ENCODE measurements at regions not wholly inside any gene's neighbourhood (a gene's known extent, or its start where the extent isn't known, plus 50 kb on each side); places are given as distances from the start of the nearest gene placed in this dataset.
"Not testable (repeated sequence)": the region's sequence is repeated elsewhere in the genome, so short reads cannot be mapped to it uniquely, and the experiment has no call there.

- H3K9ac ChIP-seq, result no peak overlapping the region
- H4K20me1 ChIP-seq (ENCODE audit: insufficient read depth), result no peaks in the 10 kb centered on the region
- H3K36me3 ChIP-seq (ENCODE audit: insufficient read depth), result no peaks in the 10 kb centered on the region
- no peak overlapping the region for H3K27ac ChIP-seq
- no peaks in the 10 kb centered on the region for H3K79me2 ChIP-seq (ENCODE audit: insufficient read depth, low read depth)
- TF ChIP-seq, protein P1, sequence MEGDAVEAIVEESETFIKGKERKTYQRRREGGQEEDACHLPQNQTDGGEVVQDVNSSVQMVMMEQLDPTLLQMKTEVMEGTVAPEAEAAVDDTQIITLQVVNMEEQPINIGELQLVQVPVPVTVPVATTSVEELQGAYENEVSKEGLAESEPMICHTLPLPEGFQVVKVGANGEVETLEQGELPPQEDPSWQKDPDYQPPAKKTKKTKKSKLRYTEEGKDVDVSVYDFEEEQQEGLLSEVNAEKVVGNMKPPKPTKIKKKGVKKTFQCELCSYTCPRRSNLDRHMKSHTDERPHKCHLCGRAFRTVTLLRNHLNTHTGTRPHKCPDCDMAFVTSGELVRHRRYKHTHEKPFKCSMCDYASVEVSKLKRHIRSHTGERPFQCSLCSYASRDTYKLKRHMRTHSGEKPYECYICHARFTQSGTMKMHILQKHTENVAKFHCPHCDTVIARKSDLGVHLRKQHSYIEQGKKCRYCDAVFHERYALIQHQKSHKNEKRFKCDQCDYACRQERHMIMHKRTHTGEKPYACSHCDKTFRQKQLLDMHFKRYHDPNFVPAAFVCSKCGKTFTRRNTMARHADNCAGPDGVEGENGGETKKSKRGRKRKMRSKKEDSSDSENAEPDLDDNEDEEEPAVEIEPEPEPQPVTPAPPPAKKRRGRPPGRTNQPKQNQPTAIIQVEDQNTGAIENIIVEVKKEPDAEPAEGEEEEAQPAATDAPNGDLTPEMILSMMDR (conservative IDR thresholded peaks at IDR 0.05; ENCODE audit: low read depth, low read length), result no peak
- H3K4me2 ChIP-seq, result no peak overlapping the region
- H3K4me1 ChIP-seq (ENCODE audit: low read depth, poor library complexity, severe bottlenecking), result peaks cover 5% of the 10 kb centered on the region
- H2AFZ ChIP-seq (ENCODE audit: low read depth), result no peak overlapping the region
- no peaks in the 10 kb centered on the region for H3K27me3 ChIP-seq (ENCODE audit: insufficient read depth, low read depth)
- H3K4me3 ChIP-seq (IDR thresholded peaks at IDR 0.05; ENCODE audit: insufficient read depth, low read depth, low read length), result no peak overlapping the region
These were observed 487.5 kb downstream of the TMEM121 start for GRCh38 chr14:106013879-106014376.

- not testable (repeated sequence) for H3K4me1 ChIP-seq (ENCODE audit: low read depth, poor library complexity, severe bottlenecking); H3K27ac ChIP-seq; H3K4me2 ChIP-seq; H3K79me2 ChIP-seq (ENCODE audit: insufficient read depth, low read depth); H3K36me3 ChIP-seq (ENCODE audit: insufficient read depth); H3K27me3 ChIP-seq (ENCODE audit: insufficient read depth, low read depth); H3K4me3 ChIP-seq (IDR thresholded peaks at IDR 0.05; ENCODE audit: insufficient read depth, low read depth, low read length); H4K20me1 ChIP-seq (ENCODE audit: insufficient read depth); H2AFZ ChIP-seq (ENCODE audit: low read depth); H3K9ac ChIP-seq
These were observed 491.6 kb downstream of the TMEM121 start for GRCh38 chr14:106017952-106018351.

- TF ChIP-seq, protein P1 (conservative IDR thresholded peaks at IDR 0.05; ENCODE audit: low read depth, low read length), result no peak
- Histone ChIP-seq H3K27ac (no peak overlapping the region), H3K4me1 (ENCODE audit: low read depth, poor library complexity, severe bottlenecking) (peaks cover 5% of the 10 kb centered on the region), H4K20me1 (ENCODE audit: insufficient read depth) (no peaks in the 10 kb centered on the region), H3K79me2 (ENCODE audit: insufficient read depth, low read depth) (no peaks in the 10 kb centered on the region), H3K36me3 (ENCODE audit: insufficient read depth) (no peaks in the 10 kb centered on the region), H2AFZ (ENCODE audit: low read depth) (no peak overlapping the region), H3K4me2 (no peak overlapping the region), H3K9ac (no peak overlapping the region), H3K27me3 (ENCODE audit: insufficient read depth, low read depth) (no peaks in the 10 kb centered on the region), H3K4me3 (IDR thresholded peaks at IDR 0.05; ENCODE audit: insufficient read depth, low read depth, low read length) (no peak overlapping the region)
These were observed 495.4 kb downstream of the TMEM121 start for GRCh38 chr14:106021832-106022231.

GRCh38 chr14:106022648-106023047, 496.3 kb downstream of the TMEM121 start:
- not testable (repeated sequence) for H3K4me3 ChIP-seq (IDR thresholded peaks at IDR 0.05; ENCODE audit: insufficient read depth, low read depth, low read length); H2AFZ ChIP-seq (ENCODE audit: low read depth); H4K20me1 ChIP-seq (ENCODE audit: insufficient read depth); H3K79me2 ChIP-seq (ENCODE audit: insufficient read depth, low read depth); H3K27ac ChIP-seq; H3K27me3 ChIP-seq (ENCODE audit: insufficient read depth, low read depth); H3K4me1 ChIP-seq (ENCODE audit: low read depth, poor library complexity, severe bottlenecking); H3K9ac ChIP-seq; H3K4me2 ChIP-seq; H3K36me3 ChIP-seq (ENCODE audit: insufficient read depth)

- H3K36me3 ChIP-seq (ENCODE audit: insufficient read depth), result no peaks in the 10 kb centered on the region
- no peak overlapping the region for H3K4me2 ChIP-seq
- no peak overlapping the region for H2AFZ ChIP-seq (ENCODE audit: low read depth)
- no peak overlapping the region for H3K27ac ChIP-seq
- no peak overlapping the region for H3K4me3 ChIP-seq (IDR thresholded peaks at IDR 0.05; ENCODE audit: insufficient read depth, low read depth, low read length)
- H3K27me3 ChIP-seq (ENCODE audit: insufficient read depth, low read depth), result no peaks in the 10 kb centered on the region
- H3K9ac ChIP-seq, result no peak overlapping the region
- TF ChIP-seq, protein P1 (conservative IDR thresholded peaks at IDR 0.05; ENCODE audit: low read depth, low read length), result no peak
- H4K20me1 ChIP-seq (ENCODE audit: insufficient read depth), result no peaks in the 10 kb centered on the region
- no peaks in the 10 kb centered on the region for H3K79me2 ChIP-seq (ENCODE audit: insufficient read depth, low read depth)
- H3K4me1 ChIP-seq (ENCODE audit: low read depth, poor library complexity, severe bottlenecking), result peaks cover 5% of the 10 kb centered on the region
These were observed 497.0 kb downstream of the TMEM121 start for GRCh38 chr14:106023411-106023810.
